ENCODE measurements at regions not wholly inside any gene's neighbourhood (a gene's known extent, or its start where the extent isn't known, plus 50 kb on each side); places are given as distances from the start of the nearest gene placed in this dataset.

- H3K9me3 ChIP-seq: no peaks in the 10 kb centered on the region
- H3K27ac ChIP-seq: no peak overlapping the region
- 44 to 47% methylated on average over 1 of the region's 1 CpG for WGBS, 2 donors
- DNase-seq: no peak
- no peak for ATAC-seq
- no peaks in the 10 kb centered on the region for H3K4me1 ChIP-seq
- no peak overlapping the region for H3K4me3 ChIP-seq
- TF ChIP-seq CTCF (IDR thresholded peaks at IDR 0.05): no peak
- H3K36me3 ChIP-seq: no peaks in the 10 kb centered on the region
- intact Hi-C loops (cut with DNase I): no loop called here
- H3K27me3 ChIP-seq: peaks cover 0 to 2% (median 0%) of the 10 kb centered on the region in 7 donors
These were observed 220.6 kb downstream of the OLFM4 start for GRCh38 chr13:53249236-53249635.

DNA sequence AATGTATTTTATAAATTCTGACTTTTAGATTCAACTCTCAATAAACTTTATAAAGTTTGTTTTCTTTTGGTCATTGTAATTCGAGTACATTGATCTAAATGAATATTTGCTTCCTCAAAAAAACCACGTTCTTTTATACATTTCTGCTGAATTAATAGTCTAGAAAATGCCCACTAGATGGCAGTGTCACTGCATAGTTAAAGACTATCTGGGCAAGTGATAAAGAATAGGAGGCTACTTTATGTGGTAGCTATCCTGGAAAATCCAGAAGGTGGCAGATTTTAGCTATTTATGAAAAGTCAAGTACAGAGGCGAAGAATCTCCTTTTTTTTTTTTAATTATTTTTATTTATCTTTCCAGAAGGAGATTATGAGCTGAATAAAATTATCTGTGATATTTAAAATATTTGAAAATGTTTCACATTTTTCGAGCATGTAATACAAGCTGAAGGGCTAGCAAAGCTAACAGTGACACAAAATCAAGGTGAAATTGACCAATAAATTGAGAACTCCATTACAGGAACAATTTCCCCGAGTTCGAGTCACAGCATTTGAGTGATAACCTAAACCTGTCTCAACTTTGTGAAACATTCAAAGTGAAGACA, 221.8 kb downstream of the OLFM4 start:
- intact Hi-C loops (cut with DNase I): no loop called here
- DNase-seq (peak in 1 of 2 donors; percentile 13), ATAC-seq (peak in 3 of 8 donors; percentile 50 to 69 (median 62))
- Histone ChIP-seq H3K4me3 (no peak overlapping the region), H3K27ac (no peak overlapping the region), H3K36me3 (no peaks in the 10 kb centered on the region), H3K27me3 (no peaks in the 10 kb centered on the region), H3K4me1 (no peaks in the 10 kb centered on the region), H3K9me3 (no peaks in the 10 kb centered on the region)
- 24% methylated on average over 6 of the region's 6 CpGs for WGBS, 2 donors
- peak; percentile 49 to 86 (median 78) for TF ChIP-seq CTCF (IDR thresholded peaks at IDR 0.05)

DNA sequence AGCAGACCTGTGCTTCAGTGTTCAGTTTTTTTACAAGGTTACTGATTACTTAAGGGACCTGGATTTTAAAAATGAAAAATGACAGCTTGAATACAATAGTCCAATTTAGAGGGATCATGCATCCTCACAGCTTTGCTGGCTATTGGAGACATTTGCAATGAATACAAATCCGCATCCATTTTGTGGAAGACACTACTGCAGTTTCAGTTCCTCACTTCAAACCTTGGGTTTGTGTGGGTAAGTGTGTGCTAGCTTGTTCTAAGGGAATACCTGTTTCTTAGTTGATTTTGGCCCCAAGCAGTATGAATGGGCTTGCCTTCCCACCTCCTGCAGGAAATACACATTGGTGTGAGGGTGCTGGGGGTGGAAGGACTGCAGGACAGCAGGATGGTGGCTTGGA, 222.4 kb downstream of the OLFM4 start:
- DNase-seq (no peak), ATAC-seq (no peak)
- H3K4me1 ChIP-seq: no peaks in the 10 kb centered on the region
- H3K27ac ChIP-seq: no peak overlapping the region
- no peak for TF ChIP-seq CTCF (IDR thresholded peaks at IDR 0.05)
- H3K27me3 ChIP-seq: no peaks in the 10 kb centered on the region
- H3K4me3 ChIP-seq: no peak overlapping the region
- intact Hi-C loops (cut with DNase I): no loop called here
- H3K36me3 ChIP-seq: no peaks in the 10 kb centered on the region
- 70 to 72% methylated on average over 1 of the region's 1 CpG for WGBS, 2 donors
- H3K9me3 ChIP-seq: no peaks in the 10 kb centered on the region

DNA sequence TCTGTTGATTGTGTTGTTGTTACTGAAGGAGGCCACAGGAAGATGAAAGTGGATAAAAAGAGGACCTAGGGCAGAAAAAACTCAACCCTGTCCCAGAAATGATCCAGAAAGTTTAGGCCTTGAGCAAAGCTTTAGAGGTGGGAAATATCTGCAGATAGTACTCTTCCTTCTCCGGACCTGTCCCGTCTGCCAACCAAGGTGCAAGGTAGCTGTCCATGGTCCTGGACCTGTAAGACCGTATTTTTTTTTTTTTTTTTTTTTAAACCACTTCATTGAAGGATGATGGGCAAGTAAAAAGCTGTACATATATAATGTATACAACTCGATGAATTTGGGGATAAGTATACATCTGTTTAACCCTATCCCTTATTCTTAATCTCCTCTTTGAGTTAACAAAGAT, 225.9 kb downstream of the OLFM4 start:
- Histone ChIP-seq H3K9me3 (no peaks in the 10 kb centered on the region), H3K36me3 (no peaks in the 10 kb centered on the region), H3K27me3 (peaks cover 0 to 24% (median 0%) of the 10 kb centered on the region in 7 donors), H3K4me1 (no peaks in the 10 kb centered on the region), H3K4me3 (no peak overlapping the region), H3K27ac (no peak overlapping the region)
- ATAC-seq: no peak
- intact Hi-C loops (cut with DNase I): no loop called here
- no peak for DNase-seq
- no peak for TF ChIP-seq CTCF (IDR thresholded peaks at IDR 0.05)
- 28 to 33% methylated on average over 4 of the region's 4 CpGs for WGBS, 2 donors
